IMR-90 (cell line): ENCODE measurements at regions not wholly inside any gene's neighbourhood (a gene's known extent, or its start where the extent isn't known, plus 50 kb on each side); places are given as distances from the start of the nearest gene placed in this dataset.

Source experiments
- ATAC-seq: fragments of 200-7000 bp; cut with Tn5 transposase; 2 replicates; pipeline ENCODE4 v1.9.1; 2020; ENCODE audit warnings: low read depth, mild to moderate bottlenecking, moderate library complexity
- BruUV-seq: library from RNA; stranded (reverse); fragments of 400-500 nt; replicated peaks from 2 replicates; lab custom pipeline; 2021; lab: Mats Ljungman, UMichigan
- CTCF ChIA-PET: fragments of 300-600 bp; formaldehyde crosslinking; extraction: SDS; loops from one replicate; lab custom pipeline; 2021; ENCODE audit warnings: antibody characterized with exemption; lab: Yijun Ruan, JAX
- POLR2A ChIA-PET: fragments of 300-600 bp; sonication (Branson Sonifier 250); formaldehyde crosslinking; loops from one replicate; lab custom pipeline; 2022; ENCODE audit warnings: antibody characterized with exemption; ENCODE audit not compliant: unreplicated experiment; lab: Charles Lee
- DNase-seq: peaks from one replicate; pipeline ENCODE4 v3.0.0; 2013
- H2AFZ ChIP-seq: replicated peaks from 2 replicates; pipeline ENCODE3; 2013; ENCODE audit warnings: low read length, mild to moderate bottlenecking; ENCODE audit not compliant: poor library complexity
- H2AK5ac ChIP-seq: 2 replicates; pipeline ENCODE4 v1.6.1; 2013; ENCODE audit warnings: low read depth, low read length, inconsistent platforms
- H2AK9ac ChIP-seq: replicated peaks from 2 replicates; pipeline ENCODE3; 2013; ENCODE audit warnings: mild to moderate bottlenecking, low read depth, low read length, moderate library complexity; ENCODE audit not compliant: poor library complexity
- H2BK120ac ChIP-seq: 2 replicates; pipeline ENCODE4 v1.6.1; 2013; ENCODE audit warnings: low read depth, low read length, inconsistent platforms
- H2BK15ac ChIP-seq: 3 replicates; pipeline ENCODE4 v1.6.1; 2013; ENCODE audit warnings: low read depth, low read length, inconsistent platforms
- H2BK20ac ChIP-seq: 2 replicates; pipeline ENCODE4 v1.6.1; 2013; ENCODE audit warnings: low read depth, mild to moderate bottlenecking, inconsistent platforms, low read length, moderate library complexity
- H2BK5ac ChIP-seq: 2 replicates; pipeline ENCODE4 v1.6.1; 2013; ENCODE audit warnings: mild to moderate bottlenecking, low read depth, low read length, inconsistent platforms; ENCODE audit not compliant: poor library complexity, severe bottlenecking
- H3K14ac ChIP-seq: replicated peaks from 2 replicates; pipeline ENCODE4 v1.6.1; 2013; ENCODE audit warnings: low read depth, low read length, inconsistent platforms
- H3K18ac ChIP-seq: 2 replicates; pipeline ENCODE4 v1.6.1; 2013; ENCODE audit warnings: low read depth, low read length, control low read depth
- H3K23ac ChIP-seq: 2 replicates; pipeline ENCODE4 v1.6.1; 2013; ENCODE audit warnings: low read depth, low read length, inconsistent platforms
- H3K27ac ChIP-seq: 2 replicates; pipeline ENCODE4 v1.5.1; 2013; ENCODE audit warnings: mild to moderate bottlenecking, control low read depth, low read length; ENCODE audit not compliant: insufficient read depth
- H3K27me3 ChIP-seq: 2 replicates; pipeline ENCODE4 v1.6.1; 2013; ENCODE audit warnings: low read length; ENCODE audit not compliant: control insufficient read depth, insufficient read depth
- H3K36me3 ChIP-seq: 2 replicates; pipeline ENCODE4 v1.6.1; 2013; ENCODE audit warnings: low read length, mixed read lengths; ENCODE audit not compliant: control insufficient read depth, insufficient read depth
- H3K4ac ChIP-seq: 2 replicates; pipeline ENCODE4 v1.6.1; 2013; ENCODE audit warnings: low read depth, low read length, inconsistent platforms
- H3K4me1 ChIP-seq: 2 replicates; pipeline ENCODE4 v1.6.1; 2013; ENCODE audit warnings: low read length, mixed read lengths; ENCODE audit not compliant: control insufficient read depth, insufficient read depth
- H3K4me2 ChIP-seq: 2 replicates; pipeline ENCODE4 v1.6.1; 2013; ENCODE audit warnings: low read depth, mild to moderate bottlenecking, control low read depth, low read length, moderate library complexity
- H3K4me3 ChIP-seq: 2 replicates; pipeline ENCODE4 v1.5.1; 2013; ENCODE audit warnings: low read depth, mild to moderate bottlenecking, control low read depth, low read length, moderate library complexity; ENCODE audit not compliant: insufficient read depth
- H3K56ac ChIP-seq: 2 replicates; pipeline ENCODE4 v1.6.1; 2013; ENCODE audit warnings: low read length, inconsistent platforms; ENCODE audit not compliant: insufficient read depth; ENCODE audit errors: extremely low read depth
- H3K79me1 ChIP-seq, 2 experiments: 2 replicates each; pipeline ENCODE4 v1.6.1; 2013; ENCODE audit warnings: low read length in 2 of 2, inconsistent platforms in 1 of 2, low read depth in 1 of 2
- H3K9ac ChIP-seq: 2 replicates; pipeline ENCODE4 v1.6.1; 2013; ENCODE audit warnings: low read depth, low read length, control low read depth
- H3K9me1 ChIP-seq: 2 replicates; pipeline ENCODE4 v1.6.1; 2013; ENCODE audit warnings: low read length, inconsistent platforms; ENCODE audit not compliant: insufficient read depth
- H3K9me3 ChIP-seq: 2 replicates; pipeline ENCODE4 v1.6.1; 2013; ENCODE audit warnings: low read length; ENCODE audit not compliant: control insufficient read depth, insufficient read depth
- H4K20me1 ChIP-seq: 2 replicates; pipeline ENCODE4 v1.6.1; 2013; ENCODE audit warnings: low read length, inconsistent platforms; ENCODE audit not compliant: insufficient read depth
- H4K5ac ChIP-seq: 2 replicates; pipeline ENCODE4 v1.6.1; 2013; ENCODE audit warnings: mild to moderate bottlenecking, low read depth, low read length, control low read depth
- H4K8ac ChIP-seq, 2 experiments: 2 replicates each; pipeline ENCODE4 v1.6.1; 2013; ENCODE audit warnings: low read depth in 2 of 2, low read length in 2 of 2, control low read depth in 1 of 2, inconsistent platforms in 1 of 2
- H4K91ac ChIP-seq: 2 replicates; pipeline ENCODE4 v1.6.1; 2013; ENCODE audit warnings: low read depth, low read length, inconsistent platforms; ENCODE audit not compliant: insufficient read depth
- BHLHE40 ChIP-seq: fragments of 150-350 bp; IDR thresholded peaks from 2 replicates; pipeline ENCODE4 v1.6.1; 2016; ENCODE audit warnings: mild to moderate bottlenecking, low read depth, low read length
- CTCF ChIP-seq: conservative IDR thresholded peaks from 2 replicates; pipeline ENCODE4 v1.5.1; 2012; ENCODE audit warnings: mild to moderate bottlenecking, low read depth, low read length, improper control_type of control experiment
- ELK1 ChIP-seq: fragments of 150-350 bp; IDR thresholded peaks from 2 replicates; pipeline ENCODE4 v1.6.1; 2016; ENCODE audit warnings: low read depth, mild to moderate bottlenecking, low read length, moderate library complexity, borderline replicate concordance
- NFE2L2 ChIP-seq: fragments of 150-350 bp; IDR thresholded peaks from 2 replicates; pipeline ENCODE4 v1.6.1; 2016; ENCODE audit warnings: low read depth, mild to moderate bottlenecking, low read length
- SMC3 ChIP-seq: fragments of 150-350 bp; IDR thresholded peaks from 2 replicates; pipeline ENCODE4 v1.6.1; 2016; ENCODE audit warnings: low read depth, mild to moderate bottlenecking, antibody characterized with exemption, low read length, moderate library complexity
- WGBS, 2 experiments: methylation state at CpG; one replicate each; pipeline versions ENCODE4 v1.1.5 to v1.1.7; 2013; ENCODE audit warnings: missing lambda C conversion rate in 2 of 2; ENCODE audit not compliant: insufficient read length in 1 of 2; ENCODE audit errors: extremely low coverage in 2 of 2; 5-methylcytosine and 5-hydroxymethylcytosine counted together
- dilution Hi-C: fragments of 300-500 bp; cut with HindIII; formaldehyde crosslinking; loops from one replicate; pipeline ENCODE4 v1.14.3; 2018; ENCODE audit warnings: low sequenced_read_pairs; ENCODE audit not compliant: unreplicated experiment
- in situ Hi-C: fragments of 300-500 bp; cut with MboI; formaldehyde crosslinking; loops from 3 replicates; pipeline ENCODE4 v1.14.3; 2019; ENCODE audit warnings: low sequenced_read_pairs, inconsistent platforms, mixed read lengths
- intact Hi-C: fragments of 100-400 bp; cut with micrococcal nuclease; formaldehyde crosslinking; loops from 2 replicates; pipeline ENCODE4 v1.10.0; 2022

- no peak overlapping the region for H3K23ac ChIP-seq
- no peak overlapping the region for H3K4me3 ChIP-seq
- ChIA-PET POLR2A (no interaction called here), CTCF (no interaction called here)
- H2BK15ac ChIP-seq = no peak overlapping the region
- no peak overlapping the region for H3K18ac ChIP-seq
- no peak overlapping the region for H2AK9ac ChIP-seq
- no peaks in the 10 kb centered on the region for H3K36me3 ChIP-seq
- H3K79me1 ChIP-seq = no peaks in the 10 kb centered on the region; a peak in 1 of 4 replicates
- H3K4me1 ChIP-seq = peaks cover 2% of the 10 kb centered on the region; the same call in 1 of the 2 replicates
- no peak overlapping the region for H3K27ac ChIP-seq
- H3K9ac ChIP-seq = no peak overlapping the region
- H2AFZ ChIP-seq = no peak overlapping the region
- ATAC-seq (no peak), DNase-seq (no peak)
- H2BK120ac ChIP-seq = no peak overlapping the region
- H3K56ac ChIP-seq = no peak overlapping the region
- no CpG with 5 or more reads among the region's 1 CpG for WGBS, 2 experiments
- H3K4me2 ChIP-seq = no peak overlapping the region
- no peak overlapping the region for H2BK5ac ChIP-seq
- no peak overlapping the region for H4K5ac ChIP-seq
- peaks cover 3% of the 10 kb centered on the region; the same call in 1 of the 2 replicates for H3K9me1 ChIP-seq
- dilution Hi-C loops = no loop called here
- TF ChIP-seq ELK1 (no peak), BHLHE40 (no peak), SMC3 (no peak), NFE2L2 (no peak), CTCF (no peak)
- no peak overlapping the region for H4K91ac ChIP-seq
- no peak overlapping the region for H3K4ac ChIP-seq
- H4K20me1 ChIP-seq = no peaks in the 10 kb centered on the region
- H3K9me3 ChIP-seq = no peaks in the 10 kb centered on the region
- H2AK5ac ChIP-seq = no peak overlapping the region
- H3K14ac ChIP-seq = no peak overlapping the region
- intact Hi-C loops = no loop called here
- BruUV-seq = no TSS peak
- no peak overlapping the region for H2BK20ac ChIP-seq
- in situ Hi-C loops = no loop called here
- H3K27me3 ChIP-seq = peaks cover 21% of the 10 kb centered on the region
- H4K8ac ChIP-seq = no peak overlapping the region
Measured at GRCh38 chr6:20334962-20335361, 66.7 kb upstream of the E2F3 start.
